ENCODE measurements at regions not wholly inside any gene's neighbourhood (a gene's known extent, or its start where the extent isn't known, plus 50 kb on each side); places are given as distances from the start of the nearest gene placed in this dataset.

DNA sequence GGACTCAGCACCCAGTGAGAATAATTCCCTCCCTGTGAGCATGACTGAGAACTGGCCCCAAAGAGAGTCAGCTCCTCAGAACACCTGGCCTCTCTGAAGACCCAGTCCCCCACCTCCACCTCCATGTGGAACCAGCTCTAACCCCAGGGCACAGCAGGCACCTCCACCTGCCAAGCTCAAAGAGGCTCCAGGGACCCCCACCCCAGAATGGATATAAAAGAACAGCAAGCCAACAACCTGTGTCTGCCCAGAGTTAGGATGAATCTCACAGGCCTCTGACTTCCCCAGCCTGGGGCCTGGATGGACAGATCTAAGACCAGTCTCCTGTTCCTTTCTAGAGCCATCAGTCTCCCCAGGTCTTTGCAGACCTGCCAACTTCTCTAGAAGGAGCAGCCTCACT lies 498.5 kb downstream of the EIPR1 start:
- TF ChIP-seq, protein P1, sequence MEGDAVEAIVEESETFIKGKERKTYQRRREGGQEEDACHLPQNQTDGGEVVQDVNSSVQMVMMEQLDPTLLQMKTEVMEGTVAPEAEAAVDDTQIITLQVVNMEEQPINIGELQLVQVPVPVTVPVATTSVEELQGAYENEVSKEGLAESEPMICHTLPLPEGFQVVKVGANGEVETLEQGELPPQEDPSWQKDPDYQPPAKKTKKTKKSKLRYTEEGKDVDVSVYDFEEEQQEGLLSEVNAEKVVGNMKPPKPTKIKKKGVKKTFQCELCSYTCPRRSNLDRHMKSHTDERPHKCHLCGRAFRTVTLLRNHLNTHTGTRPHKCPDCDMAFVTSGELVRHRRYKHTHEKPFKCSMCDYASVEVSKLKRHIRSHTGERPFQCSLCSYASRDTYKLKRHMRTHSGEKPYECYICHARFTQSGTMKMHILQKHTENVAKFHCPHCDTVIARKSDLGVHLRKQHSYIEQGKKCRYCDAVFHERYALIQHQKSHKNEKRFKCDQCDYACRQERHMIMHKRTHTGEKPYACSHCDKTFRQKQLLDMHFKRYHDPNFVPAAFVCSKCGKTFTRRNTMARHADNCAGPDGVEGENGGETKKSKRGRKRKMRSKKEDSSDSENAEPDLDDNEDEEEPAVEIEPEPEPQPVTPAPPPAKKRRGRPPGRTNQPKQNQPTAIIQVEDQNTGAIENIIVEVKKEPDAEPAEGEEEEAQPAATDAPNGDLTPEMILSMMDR (IDR thresholded peaks at IDR 0.05): no peak
- TF ChIP-seq POLR2A (IDR thresholded peaks at IDR 0.05): no peak

Data from suprapubic skin (tissue), 3 donors.